Testis (tissue), 2 donors: ENCODE measurements at regions not wholly inside any gene's neighbourhood (a gene's known extent, or its start where the extent isn't known, plus 50 kb on each side); places are given as distances from the start of the nearest gene placed in this dataset.

ENCODE experiments used
- CTCF ChIP-seq, 3 experiments: fragments of 450-650 bp in 2 of 3; fragments of 200-600 bp in 1 of 3; sonication (generic) in 1 of 3; IDR thresholded peaks; one replicate each; pipeline ENCODE4 v1.5.1; 2016 to 2019; ENCODE audit warnings: antibody characterized with exemption in 3 of 3, mild to moderate bottlenecking in 2 of 3, moderate library complexity in 1 of 3
- POLR2A ChIP-seq: fragments of 450-650 bp; IDR thresholded peaks from one replicate; pipeline ENCODE4 v1.6.1; 2017; ENCODE audit warnings: antibody characterized with exemption, mild to moderate bottlenecking, moderate library complexity

- TF ChIP-seq POLR2A, result no peak
- TF ChIP-seq CTCF (IDR thresholded peaks at IDR 0.05), result no peak
Measured at GRCh38 chr12:91968777-91969171, 176.9 kb downstream of the BTG1 start.
